ENCODE measurements at regions not wholly inside any gene's neighbourhood (a gene's known extent, or its start where the extent isn't known, plus 50 kb on each side); places are given as distances from the start of the nearest gene placed in this dataset.

GRCh38 chr6:54601600-54602300 is 244.8 kb upstream of the FAM83B start:
- Histone ChIP-seq H3K4me2 (ENCODE audit: low read length) (no peak overlapping the region), H3K4me1 (ENCODE audit: insufficient read depth, low read length, severe bottlenecking) (no peaks in the 10 kb centered on the region), H3K27me3 (ENCODE audit: insufficient read depth, low read length) (no peaks in the 10 kb centered on the region), H3K9me3 (ENCODE audit: low read length) (no peaks in the 10 kb centered on the region), H3K9ac (ENCODE audit: low read length) (no peak overlapping the region), H3K4me3 (ENCODE audit: low read depth, low read length, poor library complexity, severe bottlenecking) (no peak overlapping the region), H2AFZ (ENCODE audit: low read length) (no peak overlapping the region), H4K20me1 (ENCODE audit: insufficient read depth, low read length) (no peaks in the 10 kb centered on the region), H3K9me2 (ENCODE audit: low read depth, low read length) (no peaks in the 10 kb centered on the region), H3F3A (ENCODE audit: insufficient read depth, low read length) (no peaks in the 10 kb centered on the region), H3K36me3 (ENCODE audit: insufficient read depth, low read length) (no peaks in the 10 kb centered on the region), H3K79me2 (ENCODE audit: insufficient read depth, low read length) (no peaks in the 10 kb centered on the region), H3K27ac (ENCODE audit: low read depth, low read length, poor library complexity, severe bottlenecking) (no peak overlapping the region)
- TF ChIP-seq EZH2 (IDR thresholded peaks at IDR 0.05; ENCODE audit: borderline replicate concordance, low read length): no peak
- TF ChIP-seq CTCF (IDR thresholded peaks at IDR 0.05; ENCODE audit: low read length): no peak

- Histone ChIP-seq H2AFZ (ENCODE audit: low read length) (no peak overlapping the region), H3K9ac (ENCODE audit: low read length) (no peak overlapping the region)
Observed at GRCh38 chr6:54602591-54602990, 244.0 kb upstream of the FAM83B start.

GRCh38 chr6:54609981-54610380 is 236.6 kb upstream of the FAM83B start:
- Histone ChIP-seq H3K9me3 (ENCODE audit: low read length) (no peaks in the 10 kb centered on the region), H2AFZ (ENCODE audit: low read length) (no peak overlapping the region), H3K9ac (ENCODE audit: low read length) (no peak overlapping the region), H3K79me2 (ENCODE audit: insufficient read depth, low read length) (no peaks in the 10 kb centered on the region), H3K27ac (ENCODE audit: low read depth, low read length, poor library complexity, severe bottlenecking) (no peak overlapping the region), H3K9me2 (ENCODE audit: low read depth, low read length) (no peaks in the 10 kb centered on the region), H3K4me2 (ENCODE audit: low read length) (no peak overlapping the region), H3K36me3 (ENCODE audit: insufficient read depth, low read length) (no peaks in the 10 kb centered on the region), H3K4me3 (ENCODE audit: low read depth, low read length, poor library complexity, severe bottlenecking) (no peak overlapping the region), H3K4me1 (ENCODE audit: insufficient read depth, low read length, severe bottlenecking) (no peaks in the 10 kb centered on the region), H3F3A (ENCODE audit: insufficient read depth, low read length) (no peaks in the 10 kb centered on the region), H4K20me1 (ENCODE audit: insufficient read depth, low read length) (no peaks in the 10 kb centered on the region), H3K27me3 (ENCODE audit: insufficient read depth, low read length) (no peaks in the 10 kb centered on the region)
- TF ChIP-seq CTCF (IDR thresholded peaks at IDR 0.05; ENCODE audit: low read length) (no peak), EZH2 (IDR thresholded peaks at IDR 0.05; ENCODE audit: borderline replicate concordance, low read length) (no peak)

More at GRCh38 chr6:54602591-54602990, 244.0 kb upstream of the FAM83B start:
- no peaks in the 10 kb centered on the region for H3K27me3 ChIP-seq (ENCODE audit: insufficient read depth, low read length)
- H3K4me1 ChIP-seq (ENCODE audit: insufficient read depth, low read length, severe bottlenecking): no peaks in the 10 kb centered on the region
- no peaks in the 10 kb centered on the region for H3F3A ChIP-seq (ENCODE audit: insufficient read depth, low read length)
- H3K9me2 ChIP-seq (ENCODE audit: low read depth, low read length): no peaks in the 10 kb centered on the region
- no peak overlapping the region for H3K27ac ChIP-seq (ENCODE audit: low read depth, low read length, poor library complexity, severe bottlenecking)
- no peaks in the 10 kb centered on the region for H3K9me3 ChIP-seq (ENCODE audit: low read length)
- H3K4me3 ChIP-seq (ENCODE audit: low read depth, low read length, poor library complexity, severe bottlenecking): no peak overlapping the region
- H3K79me2 ChIP-seq (ENCODE audit: insufficient read depth, low read length): no peaks in the 10 kb centered on the region
- no peaks in the 10 kb centered on the region for H3K36me3 ChIP-seq (ENCODE audit: insufficient read depth, low read length)
- H3K4me2 ChIP-seq (ENCODE audit: low read length): no peak overlapping the region
- TF ChIP-seq CTCF (IDR thresholded peaks at IDR 0.05; ENCODE audit: low read length): no peak
- TF ChIP-seq EZH2 (IDR thresholded peaks at IDR 0.05; ENCODE audit: borderline replicate concordance, low read length): no peak
- H4K20me1 ChIP-seq (ENCODE audit: insufficient read depth, low read length): no peaks in the 10 kb centered on the region

Data from OCI-LY1 (cell line).